SIG-M5 treated with dmso at 0.1 percent for 504 hours (cell line): ENCODE measurements at regions not wholly inside any gene's neighbourhood (a gene's known extent, or its start where the extent isn't known, plus 50 kb on each side); places are given as distances from the start of the nearest gene placed in this dataset.

Experiments
- DNase-seq: peaks from one replicate; lab custom pipeline; 2025; ENCODE audit not compliant: unreplicated experiment; lab: John Stamatoyannopoulos, UW

DNA sequence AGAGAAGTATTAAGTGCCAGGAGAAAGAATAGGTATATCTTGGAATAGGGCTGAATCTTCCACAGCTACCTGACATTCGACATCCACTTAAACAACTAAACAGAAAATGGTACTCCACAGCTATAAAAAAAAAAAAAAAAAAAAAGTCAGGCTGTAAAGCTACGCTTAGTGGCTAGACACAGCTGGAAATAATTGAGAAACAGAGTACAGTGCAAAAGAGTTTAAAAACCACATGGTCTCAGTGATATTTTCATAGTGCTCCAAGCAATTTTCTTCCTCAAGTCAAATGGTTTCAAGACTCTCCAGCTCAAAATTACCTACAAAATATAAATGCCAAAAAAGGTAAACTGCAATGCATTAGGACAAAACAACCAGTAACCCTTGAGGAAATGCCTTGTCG lies 607.1 kb downstream of the KCNJ2 start:
- DNase-seq: no peak

DNA sequence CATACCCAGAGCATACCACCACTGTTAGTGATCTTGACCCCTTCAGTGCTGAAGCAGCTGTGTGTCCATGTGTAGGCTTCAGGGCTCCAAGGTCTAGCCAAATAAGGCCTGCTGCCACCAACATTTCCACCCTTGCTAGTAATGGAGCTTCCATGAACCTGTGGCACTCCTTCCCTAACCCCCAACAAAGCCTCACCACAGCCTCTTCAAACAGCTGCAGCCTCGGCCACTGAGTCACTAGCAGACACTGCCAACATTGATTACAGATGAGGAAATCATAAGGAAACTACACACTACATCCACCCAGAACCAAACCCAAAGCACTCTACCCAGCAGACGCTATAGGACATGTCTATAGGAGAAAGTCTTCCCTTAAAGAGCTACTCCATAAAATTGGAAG lies 610.7 kb downstream of the KCNJ2 start:
- no peak for DNase-seq

DNA sequence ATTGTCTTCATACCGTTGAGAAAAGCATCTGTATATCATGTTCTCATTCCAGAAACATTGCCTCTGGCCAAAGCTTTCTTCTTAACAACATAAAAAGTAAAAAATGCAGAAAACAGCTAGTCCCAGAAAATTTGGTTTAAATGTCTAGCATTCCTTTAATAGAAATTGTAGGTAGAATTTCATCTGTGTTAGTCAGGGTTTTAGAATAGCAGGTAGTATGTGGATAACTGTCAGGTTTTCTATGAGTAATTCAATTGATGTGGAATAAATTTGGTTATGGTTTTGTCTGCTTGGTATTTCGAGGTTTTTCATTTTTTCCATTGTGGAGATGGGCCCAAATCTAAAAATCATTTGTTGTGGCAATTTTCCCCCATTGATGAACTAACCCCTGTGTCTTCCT lies 616.7 kb downstream of the KCNJ2 start:
- DNase-seq: no peak

DNA sequence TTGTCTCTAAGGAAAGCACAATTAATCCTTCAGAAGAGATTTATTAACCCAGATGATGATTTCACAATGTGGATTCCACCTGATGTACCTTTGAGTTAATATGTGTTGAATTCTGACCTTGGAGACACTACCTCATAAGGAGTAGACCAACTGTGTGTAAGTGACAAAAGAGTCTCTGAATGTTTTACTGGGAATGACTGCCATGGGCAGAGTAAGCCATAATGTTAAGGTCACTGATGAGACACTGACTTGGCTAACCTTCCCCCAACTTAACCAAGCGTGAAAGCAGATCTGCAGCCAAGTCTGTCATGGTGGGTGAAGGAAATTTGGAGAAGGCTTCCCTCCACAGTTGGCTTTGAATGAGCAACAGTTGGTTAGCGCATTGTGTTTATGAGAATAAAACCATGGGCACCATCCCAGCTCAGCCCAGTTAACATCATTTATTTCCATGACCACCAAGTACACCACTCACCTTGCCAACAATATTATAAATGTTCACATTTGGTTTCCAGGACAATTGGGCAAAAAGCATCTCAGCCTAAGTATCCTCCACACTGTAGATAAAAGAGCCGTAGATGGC lies 618.5 kb downstream of the KCNJ2 start:
- no peak for DNase-seq

DNA sequence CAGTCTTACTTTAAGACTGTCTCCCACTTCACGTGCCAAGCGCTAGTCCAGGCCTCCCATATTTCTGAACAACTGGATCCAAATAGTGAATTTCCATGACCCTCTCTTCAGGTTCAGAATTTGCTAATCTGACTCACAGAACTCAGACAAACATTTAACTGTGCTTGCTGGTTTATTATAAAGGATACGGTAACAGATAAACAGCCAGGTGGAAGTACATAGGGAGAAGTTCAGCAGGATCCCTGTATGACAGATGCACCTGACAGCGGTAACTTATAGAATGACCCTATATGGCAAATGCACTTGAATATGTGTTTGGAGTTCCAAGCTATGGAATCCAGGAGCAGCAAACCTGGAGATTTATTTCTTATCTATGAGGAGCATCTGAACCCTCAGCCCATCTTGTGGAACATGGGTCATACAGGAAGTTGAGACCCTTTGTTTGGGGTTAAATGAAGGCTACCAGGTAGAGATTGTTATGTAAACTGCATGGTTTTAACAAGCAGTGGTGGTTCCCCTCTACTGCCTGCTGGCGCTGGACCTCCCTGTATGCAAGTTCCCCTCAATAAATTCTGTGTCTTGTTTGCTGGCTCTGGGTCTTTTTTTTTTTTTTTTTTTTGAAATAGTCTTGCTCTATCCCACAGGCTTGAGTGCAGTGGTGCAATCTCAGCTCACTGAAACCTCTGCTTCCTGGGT lies 622.6 kb downstream of the KCNJ2 start:
- DNase-seq: no peak

DNA sequence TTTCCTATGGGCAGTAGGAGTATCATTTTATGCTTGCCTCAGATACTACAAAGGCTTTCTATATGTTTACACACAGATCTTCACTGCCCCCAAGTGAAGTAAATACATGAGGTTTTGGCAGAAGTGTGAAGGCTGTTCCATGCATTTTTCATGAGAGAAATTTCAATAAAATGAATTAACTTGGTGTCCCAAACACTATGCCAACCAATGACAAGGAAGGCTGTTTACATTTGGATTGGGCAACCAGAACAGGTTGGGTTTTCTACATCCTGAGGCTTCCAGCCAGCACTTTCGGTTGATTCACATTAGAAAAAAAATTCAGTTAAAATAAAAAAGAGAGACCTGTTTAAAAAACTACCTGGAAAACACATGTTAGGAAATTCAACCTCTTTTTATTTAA lies 625.4 kb downstream of the KCNJ2 start:
- no peak for DNase-seq

DNA sequence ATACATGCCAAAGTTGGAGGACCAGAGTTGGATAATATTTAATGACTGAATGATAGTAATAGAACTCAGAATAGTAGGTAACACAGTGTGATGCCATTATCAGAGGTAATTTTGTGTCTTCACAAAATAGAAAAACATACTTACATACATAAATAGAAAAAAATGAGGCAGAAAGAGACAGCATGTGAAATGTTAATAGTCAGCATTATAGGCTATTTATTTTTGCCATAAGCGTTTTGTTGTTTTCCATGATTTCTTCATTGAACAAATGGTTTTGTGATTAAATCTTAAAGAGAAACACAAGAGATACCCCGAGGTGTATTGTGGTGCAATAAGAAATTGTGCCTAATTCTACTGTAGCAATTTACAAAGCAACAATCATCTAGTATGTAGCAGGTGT lies 626.3 kb downstream of the KCNJ2 start:
- no peak for DNase-seq

DNA sequence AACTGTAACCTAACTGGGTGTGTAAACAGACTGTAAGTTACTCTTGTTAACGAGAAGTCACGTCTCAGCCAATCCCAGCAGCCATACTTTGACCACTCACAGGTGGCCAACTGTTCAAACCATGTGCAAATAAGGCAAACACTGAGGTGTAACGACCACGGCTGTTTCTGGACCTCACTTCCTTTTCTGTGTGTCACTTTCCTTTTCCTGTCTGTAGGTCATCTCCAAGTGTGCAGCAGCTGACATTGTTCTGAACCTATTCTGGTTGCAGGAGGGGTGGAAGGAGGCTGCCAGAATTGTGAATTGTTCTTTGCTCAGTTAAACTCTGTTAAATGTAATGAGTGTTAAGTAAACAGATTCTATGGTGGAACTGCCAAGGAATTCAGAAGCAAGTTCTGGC lies 627.4 kb downstream of the KCNJ2 start:
- DNase-seq: no peak

DNA sequence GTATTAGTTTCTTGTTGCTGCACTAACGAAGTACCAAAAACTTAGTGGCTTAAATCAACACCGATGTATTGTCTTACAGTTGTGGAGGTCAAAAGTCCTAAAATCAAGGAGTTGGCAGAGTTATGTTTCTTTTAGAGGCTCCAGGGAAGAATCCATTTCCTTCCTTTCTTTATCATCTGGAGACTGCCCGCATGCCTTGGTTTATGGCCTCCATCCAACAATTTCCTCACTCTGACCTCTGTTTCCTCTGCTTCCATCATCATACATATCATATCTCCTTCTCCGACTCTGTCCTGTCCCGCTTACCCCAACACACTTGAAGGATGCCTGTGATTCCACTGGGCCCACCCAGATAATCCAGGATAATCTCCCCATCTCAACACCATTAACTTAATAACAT lies 627.8 kb downstream of the KCNJ2 start:
- no peak for DNase-seq

DNA sequence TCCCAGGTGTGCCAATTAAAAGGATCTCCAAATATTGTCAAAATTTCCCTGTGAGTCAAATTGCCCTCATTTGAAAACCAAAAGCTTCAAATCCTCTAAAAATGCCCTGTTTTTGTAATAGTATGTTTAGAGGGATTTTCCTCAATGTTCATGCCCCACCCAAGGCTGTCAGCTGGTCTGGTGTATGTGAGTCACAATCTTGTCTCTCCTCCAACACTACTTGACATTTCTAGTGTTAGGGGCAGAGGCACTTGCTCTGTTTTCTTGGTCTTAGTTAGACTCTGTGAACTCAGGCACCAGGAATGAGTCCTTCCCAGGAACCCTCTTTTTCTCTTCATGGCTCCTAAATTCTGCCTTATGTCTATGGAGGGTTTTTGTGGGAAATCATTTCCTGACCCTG lies 634.8 kb downstream of the KCNJ2 start:
- DNase-seq: no peak

DNA sequence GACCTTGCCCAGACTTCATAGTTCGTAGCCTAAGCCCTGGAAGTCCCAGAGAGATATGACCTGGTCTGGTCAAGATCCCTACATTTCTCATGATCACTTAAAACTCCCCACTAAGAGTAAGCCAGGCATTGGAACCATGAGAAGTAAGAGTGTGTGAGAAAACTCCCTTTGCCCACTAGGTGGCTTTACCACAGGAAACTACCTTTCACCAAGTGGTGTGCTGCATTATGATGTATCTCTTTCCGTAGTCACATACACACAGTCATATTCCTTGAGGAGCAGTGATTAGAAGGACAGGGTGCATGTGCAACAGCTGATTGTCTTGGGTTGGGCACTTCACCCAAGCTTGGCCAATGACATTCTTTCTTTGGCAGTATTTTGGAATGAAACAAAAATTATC lies 639.3 kb downstream of the KCNJ2 start:
- DNase-seq: no peak

DNA sequence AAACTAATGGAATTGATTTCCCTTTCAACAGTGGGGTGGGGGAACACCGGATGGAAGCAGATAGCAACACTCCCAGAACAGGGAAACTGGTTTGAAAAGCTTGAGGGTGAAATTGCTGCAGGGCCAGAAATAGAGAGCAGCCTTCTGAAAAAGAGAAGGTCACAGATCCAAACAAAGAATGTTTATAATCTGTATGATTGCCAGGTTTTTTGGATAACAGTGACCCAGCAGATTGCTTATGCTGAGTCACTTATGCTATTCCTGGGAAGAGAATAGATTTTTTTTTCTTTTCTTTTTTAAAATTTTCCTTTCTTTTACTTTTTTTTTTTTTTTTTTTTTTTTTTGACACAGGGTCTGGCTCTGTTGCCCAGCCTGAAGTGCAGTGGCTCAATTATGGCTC lies 641.3 kb downstream of the KCNJ2 start:
- no peak for DNase-seq

DNA sequence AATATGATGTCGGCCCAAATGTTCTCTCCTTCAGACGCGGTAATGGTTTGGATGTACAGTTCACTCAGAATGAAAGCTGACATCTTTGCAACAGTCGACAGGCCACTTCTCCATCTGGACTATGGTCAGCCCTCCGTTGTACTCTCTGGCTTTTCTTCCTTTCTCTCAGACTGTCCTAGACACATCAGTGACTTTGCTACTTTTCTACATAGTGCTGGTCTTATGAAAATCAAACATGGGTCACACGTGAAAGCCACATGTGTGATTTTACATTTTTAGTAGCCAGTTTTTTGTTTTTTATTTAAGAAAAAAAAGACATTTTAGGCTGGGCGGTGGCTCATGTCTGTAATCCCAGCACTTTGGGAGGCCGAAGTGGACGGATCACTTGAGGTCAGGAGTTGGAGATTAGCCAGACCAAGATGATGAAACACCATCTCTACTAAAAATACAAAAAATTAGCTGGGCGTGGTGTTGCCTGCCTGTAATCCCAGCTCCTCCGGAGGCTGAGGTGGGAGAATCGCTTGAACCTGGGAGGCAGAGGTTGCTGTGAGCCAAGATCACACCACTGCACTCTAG lies 644.1 kb downstream of the KCNJ2 start:
- no peak for DNase-seq

DNA sequence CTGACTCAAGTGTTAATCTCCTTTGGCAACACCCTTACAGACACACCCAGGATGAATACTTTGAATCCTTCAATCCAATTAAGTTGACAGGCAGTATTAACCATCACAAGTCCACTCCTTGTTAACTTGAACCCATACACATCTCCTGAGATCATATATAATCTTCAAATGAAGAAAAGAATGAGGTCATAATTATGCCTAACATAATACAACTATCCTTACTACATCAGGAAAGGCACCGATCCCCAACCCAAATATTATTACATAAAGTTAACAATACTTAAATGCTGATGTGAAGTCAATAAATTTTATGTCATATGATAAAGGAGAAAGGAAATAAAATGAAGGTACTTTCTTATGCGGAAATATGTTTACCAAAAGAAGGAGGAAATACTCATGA lies 649.9 kb downstream of the KCNJ2 start:
- no peak for DNase-seq

DNA sequence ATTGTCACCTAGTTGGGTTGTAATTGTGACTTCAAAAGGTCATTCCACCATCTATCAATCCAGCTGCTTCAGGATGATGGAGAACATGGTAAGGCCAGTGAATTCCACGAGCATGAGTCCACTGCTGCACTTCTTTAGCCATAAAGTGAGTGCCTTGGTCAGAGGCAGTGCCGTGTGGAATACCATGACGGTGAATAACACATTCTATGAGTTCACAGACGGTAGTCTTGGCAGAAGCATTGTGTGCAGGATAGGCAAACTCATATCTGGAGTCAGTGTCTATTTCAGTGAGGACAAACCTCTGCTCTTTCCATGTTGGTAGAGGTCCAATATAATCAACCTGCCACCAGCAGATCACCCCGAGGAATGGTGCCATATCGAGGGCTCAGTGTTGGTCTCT lies 650.9 kb downstream of the KCNJ2 start:
- no peak for DNase-seq

DNA sequence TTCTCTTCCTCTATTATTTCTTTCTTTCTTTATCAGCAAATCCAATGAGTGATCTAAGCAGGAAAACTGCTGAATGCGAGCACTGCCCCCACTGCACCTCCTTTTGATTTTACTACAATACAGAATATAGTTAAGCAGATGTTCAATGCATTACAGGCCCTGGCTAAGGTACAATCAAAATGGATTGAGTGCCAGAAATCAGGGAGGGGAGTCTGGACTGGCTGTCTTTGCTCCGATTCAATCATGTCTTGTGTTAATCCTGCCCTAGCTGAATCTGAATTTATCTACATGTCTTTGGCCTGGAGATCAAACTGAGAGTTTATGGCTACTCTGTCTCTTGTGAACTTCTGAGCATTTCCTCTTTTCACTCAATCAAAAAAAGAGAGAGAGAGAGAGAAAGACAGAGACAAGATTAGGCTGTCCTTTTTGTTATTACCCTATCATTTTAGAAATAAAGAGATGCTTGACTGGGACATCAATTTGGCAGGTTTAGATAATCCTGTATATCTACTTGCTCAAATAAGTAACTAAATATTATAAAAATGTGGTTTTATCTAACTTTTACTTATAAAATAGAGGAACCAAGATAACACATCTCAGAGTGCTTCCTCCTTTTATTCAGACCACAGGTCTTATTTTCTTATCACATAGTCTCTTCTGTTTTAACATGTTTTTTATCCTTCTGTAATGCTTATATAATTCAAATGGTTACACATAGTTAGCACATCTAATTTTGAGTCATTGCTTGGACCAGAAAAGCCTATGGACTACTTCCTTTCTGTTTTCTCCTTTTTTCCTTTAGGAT lies 656.2 kb downstream of the KCNJ2 start:
- no peak for DNase-seq

DNA sequence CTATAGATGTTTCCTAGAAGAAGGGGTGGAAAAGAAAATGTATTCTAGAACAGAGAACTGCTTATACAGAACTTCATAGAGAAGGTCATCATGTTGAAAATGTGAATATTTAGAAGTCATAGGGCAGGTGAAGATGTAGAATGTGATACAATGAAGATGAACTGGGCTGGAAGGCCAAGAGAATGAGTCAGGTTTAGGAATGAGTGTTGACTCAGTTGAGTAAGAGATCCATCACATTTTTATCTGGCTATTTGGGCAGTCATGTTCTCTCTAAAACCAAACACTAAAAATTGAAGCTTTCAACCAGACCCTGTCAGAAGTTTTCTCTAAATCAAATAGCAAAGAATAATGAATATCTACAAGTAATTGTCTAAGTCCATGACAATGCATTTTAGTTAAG lies 660.5 kb downstream of the KCNJ2 start:
- no peak for DNase-seq

DNA sequence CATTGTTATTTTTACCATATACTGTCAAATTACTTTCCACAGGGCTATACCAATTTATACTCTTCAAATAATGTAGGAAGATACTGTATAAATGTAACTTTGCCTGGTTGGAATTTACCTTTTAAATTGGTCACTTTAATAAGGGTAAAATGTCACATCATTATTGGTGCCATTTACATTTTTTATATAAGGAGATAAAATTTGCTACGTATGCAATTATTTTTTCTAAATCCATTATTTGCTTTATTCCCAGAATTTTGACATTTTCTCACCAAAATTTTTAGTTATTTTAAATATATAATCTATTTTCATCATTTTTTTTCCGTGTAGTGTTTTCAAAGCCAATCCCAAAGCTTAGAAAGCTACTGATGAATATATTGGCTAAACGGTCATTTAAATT lies 664.7 kb downstream of the KCNJ2 start:
- no peak for DNase-seq

DNA sequence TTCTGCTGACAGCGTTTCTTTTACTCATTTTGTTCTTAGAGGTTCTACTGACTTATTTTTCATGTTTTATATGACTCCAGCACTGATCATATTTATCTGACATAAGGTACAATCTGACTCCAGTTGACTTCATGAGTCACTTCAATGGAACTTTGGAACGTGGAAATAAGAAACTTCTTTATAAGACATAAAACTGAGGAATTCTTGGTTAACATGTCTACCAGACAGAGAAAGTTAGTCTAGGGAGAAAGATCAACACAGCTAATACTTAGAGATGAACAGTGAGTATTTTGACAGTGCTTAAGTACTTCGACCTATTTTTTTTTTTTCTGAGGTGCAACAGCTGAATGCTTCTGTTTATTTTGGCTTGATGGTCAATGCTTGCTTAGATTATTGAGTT lies 679.5 kb downstream of the KCNJ2 start:
- no peak for DNase-seq

DNA sequence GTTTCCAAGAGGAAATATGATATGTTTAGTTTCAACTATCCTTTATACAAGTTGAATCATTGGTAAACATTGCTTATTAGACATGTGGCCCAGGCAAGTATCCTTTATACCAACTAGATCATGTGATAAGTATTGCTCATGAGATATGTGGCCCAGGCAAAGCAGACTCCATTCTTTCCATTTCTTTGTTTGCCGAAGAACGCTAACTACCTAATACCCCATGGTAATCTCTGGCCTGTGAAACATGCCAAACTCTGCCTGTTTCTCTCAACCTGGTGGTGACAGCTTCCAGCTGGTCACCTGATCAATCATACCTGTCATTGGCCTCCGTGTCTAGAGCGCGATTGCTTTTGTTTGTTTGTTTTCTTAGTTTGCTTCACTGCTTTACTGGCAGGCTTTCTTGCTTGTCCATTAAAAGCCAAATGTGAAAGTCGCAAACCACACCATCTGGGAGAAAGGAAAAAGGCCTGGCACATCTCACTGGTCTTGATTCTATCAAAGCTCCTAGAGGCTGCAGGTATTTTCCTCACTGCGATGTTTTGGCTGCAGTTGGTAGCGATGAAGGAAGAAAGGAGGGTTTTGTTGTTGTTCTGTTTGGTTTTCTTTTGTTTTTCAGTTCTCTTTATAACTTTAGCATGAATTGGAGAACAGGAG lies 686.2 kb downstream of the KCNJ2 start:
- no peak for DNase-seq

DNA sequence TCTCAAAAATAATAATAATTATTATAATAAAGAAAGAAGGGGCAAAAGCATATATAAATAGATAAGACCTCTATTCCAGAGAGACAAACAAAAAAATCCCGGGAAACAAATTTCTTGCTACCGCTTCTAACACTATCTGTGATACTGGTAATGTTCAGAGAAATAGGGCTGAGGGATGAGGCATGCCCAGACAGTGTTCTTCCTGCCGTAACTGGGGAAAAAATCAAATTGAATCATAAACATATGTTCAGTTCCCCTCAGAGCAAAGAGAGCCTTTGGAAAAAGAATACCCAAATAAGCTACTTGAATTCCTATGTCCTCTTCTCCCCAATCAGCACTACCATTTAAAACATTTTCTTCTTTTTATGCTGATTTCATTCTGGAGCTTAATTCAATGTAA lies 688.0 kb downstream of the KCNJ2 start:
- no peak for DNase-seq

DNA sequence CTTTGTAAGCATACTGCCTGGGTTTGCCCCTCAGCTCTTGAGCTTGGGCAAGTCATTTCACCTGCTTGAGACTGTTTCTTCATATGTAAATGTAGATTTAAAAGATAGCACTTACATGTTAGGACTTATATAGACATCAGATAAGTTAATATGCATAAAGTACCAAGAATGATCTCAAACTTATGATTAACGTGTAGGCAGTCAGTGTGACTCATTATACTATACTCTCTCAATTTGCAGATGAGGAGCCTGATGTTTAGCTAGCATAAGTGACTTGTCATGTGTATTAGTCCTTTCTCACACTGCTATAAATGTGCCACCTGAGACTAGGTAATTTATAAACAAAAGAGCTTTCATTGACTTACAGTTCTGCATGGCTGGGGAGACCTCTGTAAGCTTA lies 690.5 kb downstream of the KCNJ2 start:
- no peak for DNase-seq
